Activated CD8-positive, alpha-beta memory T cell treated with anti-CD3 and anti-CD28 coated beads, Interleukin-2, amount 10 ng/mL, durations not matched to agents 7 days and 5 days (primary cell): ENCODE measurements at regions not wholly inside any gene's neighbourhood (a gene's known extent, or its start where the extent isn't known, plus 50 kb on each side); places are given as distances from the start of the nearest gene placed in this dataset.

Source experiments
- ATAC-seq: fragments of 150-1000 bp; cut with Tn5 transposase; one replicate; pipeline ENCODE4 v1.10.0; 2021; ENCODE audit warnings: moderate library complexity
- CTCF ChIA-PET: fragments of 350-600 bp; sonication (Branson Sonifier 250); formaldehyde crosslinking; loops from one replicate; lab custom pipeline; 2021; ENCODE audit warnings: antibody characterized with exemption; lab: Charles Lee
- DNase-seq: peaks from one replicate; pipeline ENCODE4 v3.0.0-alpha.2; 2020
- H3K27ac Mint-ChIP-seq: one replicate; pipeline ENCODE4 v1.8.0; 2021; ENCODE audit warnings: mild to moderate bottlenecking, mixed read lengths
- H3K27me3 Mint-ChIP-seq: one replicate; pipeline ENCODE4 v1.8.0; 2021; ENCODE audit warnings: mixed read lengths
- H3K36me3 Mint-ChIP-seq: one replicate; pipeline ENCODE4 v1.8.0; 2021; ENCODE audit warnings: mild to moderate bottlenecking, mixed read lengths
- H3K4me1 Mint-ChIP-seq: one replicate; pipeline ENCODE4 v1.8.0; 2021; ENCODE audit warnings: mixed read lengths
- H3K4me3 Mint-ChIP-seq: one replicate; pipeline ENCODE4 v1.8.0; 2021; ENCODE audit warnings: mild to moderate bottlenecking, moderate library complexity, mixed read lengths
- H3K9me3 Mint-ChIP-seq: one replicate; pipeline ENCODE4 v1.8.0; 2022; ENCODE audit warnings: low read depth, mixed read lengths

GRCh38 chr2:28694364-28694763, 57.3 kb upstream of the PPP1CB start:
- CTCF ChIA-PET, result interaction anchor here (1.3 to 1.6 kb wide), 2 partner anchors 11 to 100 kb away, joined by 3 to 5 read pairs; no protein-coding TSS in a partner anchor
- H3K4me1 Mint-ChIP-seq, result no peaks in the 10 kb centered on the region
- ATAC-seq, result no peak

GRCh38 chr2:28695245-28695647, 56.4 kb upstream of the PPP1CB start:
- CTCF ChIA-PET, result interaction anchor here (0.6 to 1.3 kb wide), 3 partner anchors 10 to 722 kb away, joined by 3 read pairs; no protein-coding TSS in a partner anchor
- Mint-ChIP-seq H3K4me1 (no peaks in the 10 kb centered on the region), H3K36me3 (no peaks in the 10 kb centered on the region), H3K27ac (no peak overlapping the region), H3K4me3 (no peak overlapping the region), H3K27me3 (no peaks in the 10 kb centered on the region), H3K9me3 (no peaks in the 10 kb centered on the region)
- ATAC-seq (no peak), DNase-seq (no peak)

More at GRCh38 chr2:28694364-28694763, 57.3 kb upstream of the PPP1CB start:
- Mint-ChIP-seq H3K27ac (no peak overlapping the region), H3K27me3 (no peaks in the 10 kb centered on the region), H3K36me3 (no peaks in the 10 kb centered on the region), H3K4me3 (no peak overlapping the region), H3K9me3 (no peaks in the 10 kb centered on the region)
- DNase-seq, result no peak

GRCh38 chr2:28696261-28696660, 55.4 kb upstream of the PPP1CB start:
- CTCF ChIA-PET, result interaction anchor here (1.3 kb wide), 1 partner anchor 102 kb away, joined by 3 read pairs; no protein-coding TSS in a partner anchor
- Mint-ChIP-seq H3K9me3 (no peaks in the 10 kb centered on the region), H3K36me3 (no peaks in the 10 kb centered on the region), H3K27me3 (no peaks in the 10 kb centered on the region), H3K4me3 (no peak overlapping the region), H3K27ac (no peak overlapping the region), H3K4me1 (no peaks in the 10 kb centered on the region)
- ATAC-seq, result no peak
- DNase-seq, result no peak

GRCh38 chr2:28697602-28698149, 54.0 kb upstream of the PPP1CB start:
- Mint-ChIP-seq H3K4me3 (no peak overlapping the region), H3K9me3 (no peaks in the 10 kb centered on the region), H3K4me1 (peaks cover 4% of the 10 kb centered on the region), H3K36me3 (no peaks in the 10 kb centered on the region), H3K27ac (no peak overlapping the region), H3K27me3 (no peaks in the 10 kb centered on the region)
- CTCF ChIA-PET, result interaction anchor here (0.8 kb wide), 1 partner anchor 64 kb away, joined by 3 read pairs; no protein-coding TSS in a partner anchor
- ATAC-seq (no peak), DNase-seq (no peak)

- CTCF ChIA-PET, result interaction anchor here (1.0 kb wide), 1 partner anchor 104 kb away, joined by 3 read pairs; no protein-coding TSS in a partner anchor
- Mint-ChIP-seq H3K27ac (no peak overlapping the region), H3K4me1 (peaks cover 8% of the 10 kb centered on the region), H3K9me3 (no peaks in the 10 kb centered on the region), H3K36me3 (no peaks in the 10 kb centered on the region), H3K27me3 (no peaks in the 10 kb centered on the region), H3K4me3 (no peak overlapping the region)
- DNase-seq (no peak), ATAC-seq (no peak)
These were observed 53.1 kb upstream of the PPP1CB start for GRCh38 chr2:28698545-28698944.
